ENCODE measurements at regions not wholly inside any gene's neighbourhood (a gene's known extent, or its start where the extent isn't known, plus 50 kb on each side); places are given as distances from the start of the nearest gene placed in this dataset.

DNA sequence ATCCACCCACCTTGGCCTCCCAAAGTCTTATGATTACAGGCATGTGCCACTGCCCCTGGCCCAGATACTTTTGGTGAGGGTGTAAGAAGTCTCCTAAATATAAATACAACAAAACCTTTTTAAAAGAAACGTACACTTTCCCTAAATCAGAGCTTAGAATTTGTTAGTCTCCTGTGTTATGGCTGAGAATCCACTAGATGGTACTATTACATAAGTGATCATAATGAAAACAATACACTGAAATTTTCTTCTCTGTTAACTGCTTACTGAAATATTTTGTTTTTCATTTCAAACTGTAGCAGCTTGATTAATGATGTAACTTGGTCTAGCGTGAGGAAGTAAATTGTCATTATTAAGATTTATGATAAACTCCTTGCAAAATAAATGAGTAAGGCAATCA lies 74.8 kb upstream of the FAM98A start:
- no peak overlapping the region for H2AFZ ChIP-seq (ENCODE audit: low read depth, low read length, severe bottlenecking)
- no peak overlapping the region for H3K9ac ChIP-seq (ENCODE audit: low read length)
- no peaks in the 10 kb centered on the region for H3K36me3 ChIP-seq (ENCODE audit: low read length)
- H3K4me3 ChIP-seq (ENCODE audit: insufficient read depth, low read length, poor library complexity, severe bottlenecking): no peak overlapping the region
- H3K4me2 ChIP-seq (ENCODE audit: low read depth, low read length, poor library complexity, severe bottlenecking): no peak overlapping the region
- no peaks in the 10 kb centered on the region for H3F3A ChIP-seq (ENCODE audit: insufficient read depth)
- no peak overlapping the region for H3K27ac ChIP-seq (ENCODE audit: low read depth, low read length)
- no peaks in the 10 kb centered on the region for H3K9me3 ChIP-seq (ENCODE audit: insufficient read depth, low read length)
- no peaks in the 10 kb centered on the region for H3K9me2 ChIP-seq (replicated peaks; ENCODE audit: insufficient read depth, low read length)
- H3K27me3 ChIP-seq (ENCODE audit: low read length): no peaks in the 10 kb centered on the region
- no peaks in the 10 kb centered on the region for H3K79me2 ChIP-seq (ENCODE audit: insufficient read depth, low read length)
- no peaks in the 10 kb centered on the region for H4K20me1 ChIP-seq (ENCODE audit: low read depth, low read length)
- TF ChIP-seq EZH2phosphoT487 (conservative IDR thresholded peaks at IDR 0.05; ENCODE audit: low read length) (no peak), CTCF (IDR thresholded peaks at IDR 0.05; ENCODE audit: insufficient read depth, low read length, poor library complexity, severe bottlenecking) (peak; percentile 40)

DNA sequence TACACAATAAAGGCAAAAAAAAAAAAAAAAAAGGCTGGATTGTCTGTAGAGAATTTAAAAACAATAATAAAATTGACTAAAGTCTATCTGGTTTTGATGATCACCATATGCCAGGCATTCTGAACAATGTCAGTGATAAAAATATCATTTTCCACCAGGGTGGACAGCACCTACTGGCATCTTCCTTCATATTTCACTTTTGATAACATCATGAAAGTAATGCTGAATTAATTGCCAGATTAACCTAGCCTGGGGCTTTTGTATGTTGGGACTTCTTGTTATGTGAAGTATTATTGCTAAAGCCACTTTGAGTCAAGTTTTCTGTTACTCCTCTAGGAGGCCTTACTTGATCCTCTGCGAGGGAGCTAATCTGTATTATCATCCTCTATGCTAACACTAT lies 73.8 kb upstream of the FAM98A start:
- no peaks in the 10 kb centered on the region for H3K27me3 ChIP-seq (ENCODE audit: low read length)
- TF ChIP-seq CTCF (IDR thresholded peaks at IDR 0.05; ENCODE audit: insufficient read depth, low read length, poor library complexity, severe bottlenecking) (no peak), EZH2phosphoT487 (conservative IDR thresholded peaks at IDR 0.05; ENCODE audit: low read length) (no peak)

DNA sequence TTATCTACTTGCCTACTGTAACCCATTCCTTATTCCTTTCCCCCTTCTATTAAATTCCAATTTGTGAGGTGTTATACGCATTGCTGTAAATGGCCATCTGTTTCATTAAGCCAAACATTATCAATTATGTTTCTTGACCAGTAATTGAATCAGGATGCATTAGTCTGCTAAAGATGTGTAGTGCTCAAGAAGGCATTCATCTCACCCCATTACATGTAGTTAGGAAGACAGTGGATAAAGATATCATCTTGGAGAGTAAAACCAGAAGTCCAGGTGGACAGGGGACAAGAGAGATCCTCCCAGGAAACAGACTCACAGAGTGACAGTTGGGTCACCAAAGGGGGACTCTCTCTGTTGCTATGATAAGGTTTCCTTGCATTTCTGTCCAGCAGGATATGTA lies 73.3 kb upstream of the FAM98A start:
- no peak for TF ChIP-seq EZH2phosphoT487 (conservative IDR thresholded peaks at IDR 0.05; ENCODE audit: low read length)
- no peak for TF ChIP-seq CTCF (IDR thresholded peaks at IDR 0.05; ENCODE audit: insufficient read depth, low read length, poor library complexity, severe bottlenecking)
- H3K9ac ChIP-seq (ENCODE audit: low read length): no peak overlapping the region
- H3K4me3 ChIP-seq (ENCODE audit: insufficient read depth, low read length, poor library complexity, severe bottlenecking): no peak overlapping the region
- H3K9me3 ChIP-seq (ENCODE audit: insufficient read depth, low read length): no peaks in the 10 kb centered on the region
- H3F3A ChIP-seq (ENCODE audit: insufficient read depth): no peaks in the 10 kb centered on the region
- H3K27ac ChIP-seq (ENCODE audit: low read depth, low read length): no peak overlapping the region
- H3K79me2 ChIP-seq (ENCODE audit: insufficient read depth, low read length): no peaks in the 10 kb centered on the region
- no peak overlapping the region for H2AFZ ChIP-seq (ENCODE audit: low read depth, low read length, severe bottlenecking)
- no peaks in the 10 kb centered on the region for H4K20me1 ChIP-seq (ENCODE audit: low read depth, low read length)
- no peak overlapping the region for H3K4me2 ChIP-seq (ENCODE audit: low read depth, low read length, poor library complexity, severe bottlenecking)
- no peaks in the 10 kb centered on the region for H3K9me2 ChIP-seq (replicated peaks; ENCODE audit: insufficient read depth, low read length)
- H3K27me3 ChIP-seq (ENCODE audit: low read length): no peaks in the 10 kb centered on the region
- H3K36me3 ChIP-seq (ENCODE audit: low read length): no peaks in the 10 kb centered on the region

More for the DNA sequence above, 73.8 kb upstream of the FAM98A start:
- Histone ChIP-seq H3K9ac (ENCODE audit: low read length) (no peak overlapping the region), H3K27ac (ENCODE audit: low read depth, low read length) (no peak overlapping the region), H3K9me2 (replicated peaks; ENCODE audit: insufficient read depth, low read length) (no peaks in the 10 kb centered on the region), H3K79me2 (ENCODE audit: insufficient read depth, low read length) (no peaks in the 10 kb centered on the region), H3F3A (ENCODE audit: insufficient read depth) (no peaks in the 10 kb centered on the region), H3K4me3 (ENCODE audit: insufficient read depth, low read length, poor library complexity, severe bottlenecking) (no peak overlapping the region), H3K36me3 (ENCODE audit: low read length) (no peaks in the 10 kb centered on the region), H3K9me3 (ENCODE audit: insufficient read depth, low read length) (no peaks in the 10 kb centered on the region), H2AFZ (ENCODE audit: low read depth, low read length, severe bottlenecking) (no peak overlapping the region), H4K20me1 (ENCODE audit: low read depth, low read length) (no peaks in the 10 kb centered on the region), H3K4me2 (ENCODE audit: low read depth, low read length, poor library complexity, severe bottlenecking) (no peak overlapping the region)

Measured in SU-DHL-6 (cell line).